NCI-H226 (cell line): ENCODE measurements at regions not wholly inside any gene's neighbourhood (a gene's known extent, or its start where the extent isn't known, plus 50 kb on each side); places are given as distances from the start of the nearest gene placed in this dataset.

Source experiments
- DNase-seq: peaks from one replicate; pipeline ENCODE4 v3.0.0-alpha.2; 2015

- no peak for DNase-seq
Measured at GRCh38 chr20:63099456-63100173, 92.9 kb upstream of the BHLHE23 start.

- DNase-seq: no peak
Measured at GRCh38 chr20:63098195-63098810, 91.5 kb upstream of the BHLHE23 start.

GRCh38 chr20:63097336-63097831, 90.6 kb upstream of the BHLHE23 start:
- DNase-seq: no peak

- no peak for DNase-seq
Measured at GRCh38 chr20:63096681-63097335, 90.0 kb upstream of the BHLHE23 start.

- no peak for DNase-seq
Measured at GRCh38 chr20:63095718-63096654, 89.2 kb upstream of the BHLHE23 start.

DNA sequence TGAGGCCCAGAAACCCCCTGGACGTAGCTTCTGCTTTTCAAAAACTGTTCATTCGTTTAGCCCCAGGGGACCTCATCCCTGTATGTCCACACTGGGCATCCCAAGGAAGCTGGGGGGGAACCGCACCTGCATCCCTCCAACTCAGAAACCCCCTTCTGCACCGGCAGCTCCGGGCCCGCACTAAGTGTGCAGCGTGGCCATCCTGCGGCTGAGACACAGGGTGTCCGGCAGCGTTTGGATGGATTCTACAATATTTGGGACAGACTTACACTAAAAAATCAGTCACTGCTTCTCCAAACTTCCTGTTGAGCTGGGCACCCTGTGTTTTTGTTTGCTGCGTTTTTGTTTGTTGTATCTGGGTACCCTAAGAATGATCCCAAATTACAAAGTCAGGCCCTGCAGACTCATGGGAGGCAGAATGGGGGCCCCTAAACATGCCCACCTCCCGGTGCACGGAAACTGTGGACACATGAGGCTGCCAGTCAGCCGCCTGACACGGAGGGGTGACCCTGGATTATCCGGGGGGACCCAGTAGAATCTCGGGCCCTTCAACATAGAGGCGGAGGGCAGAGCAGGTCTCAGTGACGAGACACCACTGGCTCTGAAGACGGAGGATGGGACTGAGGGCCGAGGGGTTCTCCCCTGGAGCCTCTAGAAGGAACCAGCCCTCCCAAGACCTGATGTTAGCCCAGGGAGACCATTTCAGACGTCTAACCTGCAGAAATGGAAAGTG, 88.2 kb upstream of the BHLHE23 start:
- no peak for DNase-seq

GRCh38 chr20:63093966-63094766, 87.4 kb upstream of the BHLHE23 start:
- no peak for DNase-seq

DNA sequence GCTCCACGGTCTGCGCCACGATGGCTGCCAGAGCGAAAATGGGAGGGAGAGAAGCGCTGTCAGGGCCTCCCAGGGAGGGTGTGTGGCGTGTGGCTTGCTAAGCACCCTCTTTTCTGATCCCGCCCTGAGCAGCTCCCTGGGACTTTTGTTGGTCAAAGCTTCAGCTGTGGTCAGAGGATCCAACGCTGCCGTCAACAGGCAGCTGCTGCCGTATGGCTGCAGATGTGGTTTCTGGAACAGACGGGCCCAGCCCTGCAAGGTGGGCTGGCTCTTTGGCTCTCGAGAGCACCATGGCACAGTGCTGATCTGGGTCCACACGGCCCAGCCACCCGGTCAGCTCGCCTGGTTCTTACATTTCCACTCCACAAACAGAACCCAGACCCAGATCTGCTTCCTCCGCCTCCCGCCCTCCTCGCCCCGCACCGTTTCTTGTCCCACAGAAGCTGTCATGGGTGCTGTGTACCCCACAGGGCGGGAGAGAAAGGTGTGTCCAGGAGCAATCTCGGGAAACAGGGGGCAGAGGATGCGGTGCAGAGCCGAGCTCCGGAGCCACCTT, 86.0 kb upstream of the BHLHE23 start:
- DNase-seq: no peak

DNA sequence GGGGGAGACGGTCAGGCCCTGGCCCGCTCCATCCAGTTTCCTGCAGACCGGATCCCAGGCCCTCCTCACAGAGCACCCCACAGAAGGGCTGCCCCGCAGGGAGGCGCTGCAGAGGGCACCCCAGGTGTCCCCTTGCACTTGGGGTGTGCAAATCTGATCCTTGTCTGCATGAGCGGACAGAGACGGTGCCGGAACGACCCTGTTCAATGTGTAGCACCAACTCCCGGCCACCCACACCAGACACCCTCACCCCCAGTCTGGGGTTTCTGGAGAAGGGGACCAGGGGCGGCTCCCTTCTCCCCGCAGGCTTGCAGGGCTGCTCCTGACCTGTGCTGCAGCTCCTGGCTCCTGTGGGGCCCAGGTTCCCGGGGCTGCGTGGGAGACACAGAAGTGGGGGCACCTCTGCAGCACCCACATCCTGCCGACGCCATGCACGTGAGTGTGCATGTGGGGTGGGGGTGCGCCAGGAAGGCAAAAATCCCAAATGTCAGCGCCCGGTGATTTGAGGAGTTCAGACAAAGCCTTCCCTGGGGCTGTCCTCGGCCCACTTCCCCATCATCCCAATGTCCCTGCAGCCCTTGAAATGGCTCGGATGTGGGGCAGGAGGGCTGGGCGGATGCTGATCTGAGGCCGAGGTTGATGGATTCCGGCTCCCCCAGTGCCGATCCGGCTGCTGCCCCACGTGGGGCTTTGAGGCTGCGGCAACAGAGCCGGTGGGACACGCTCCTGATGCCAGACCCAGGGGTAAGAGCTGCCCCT, 85.3 kb upstream of the BHLHE23 start:
- no peak for DNase-seq

- DNase-seq: no peak
Measured at GRCh38 chr20:63090682-63091571, 84.2 kb upstream of the BHLHE23 start.

GRCh38 chr20:63090052-63090451, 83.3 kb upstream of the BHLHE23 start:
- DNase-seq: no peak

GRCh38 chr20:63089051-63089907, 82.5 kb upstream of the BHLHE23 start:
- no peak for DNase-seq

DNA sequence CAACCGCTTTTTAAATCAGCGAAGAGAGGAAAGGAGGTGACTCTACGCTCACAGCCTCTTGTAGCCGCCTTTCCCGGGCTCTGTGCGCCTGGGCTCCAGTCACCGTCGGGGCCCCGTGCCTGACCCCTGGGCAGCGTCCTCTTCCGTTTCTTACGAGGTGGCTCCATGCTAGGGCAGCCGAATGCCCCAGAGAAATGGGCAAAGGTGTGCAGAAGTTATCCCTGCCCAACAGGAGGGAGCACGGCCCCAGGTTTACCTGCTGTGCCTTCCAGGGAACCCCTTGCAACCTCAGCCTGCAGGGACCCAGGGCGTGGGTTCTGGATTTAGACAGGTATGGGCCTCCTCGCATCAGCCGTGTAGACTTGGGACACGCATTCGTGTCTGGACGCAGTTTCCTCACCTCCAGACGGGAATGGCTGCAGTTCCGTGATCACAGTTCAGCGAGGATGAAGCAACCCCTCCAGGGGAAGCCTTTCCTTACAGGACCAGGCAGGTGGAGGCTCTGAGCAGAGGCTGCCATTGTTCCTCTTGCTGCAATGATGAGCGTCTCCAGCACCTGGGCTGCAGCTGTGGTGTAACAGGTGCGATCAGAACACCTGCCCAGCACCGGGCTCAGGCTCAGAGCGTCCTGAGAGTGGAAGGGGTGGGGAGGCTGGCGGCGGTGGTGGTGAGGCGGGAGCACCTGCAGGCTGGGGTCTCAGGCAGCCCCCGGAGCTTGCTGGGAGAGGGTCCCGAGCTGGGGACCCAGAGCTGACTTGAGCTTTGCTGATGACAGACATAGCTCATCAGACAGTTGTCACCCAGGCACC, 81.3 kb upstream of the BHLHE23 start:
- DNase-seq: no peak

- DNase-seq: no peak
Measured at GRCh38 chr20:63087236-63087871, 80.6 kb upstream of the BHLHE23 start.

GRCh38 chr20:63086421-63087235, 79.9 kb upstream of the BHLHE23 start:
- DNase-seq: no peak
